K562 (cell line): ENCODE measurements at regions not wholly inside any gene's neighbourhood (a gene's known extent, or its start where the extent isn't known, plus 50 kb on each side); places are given as distances from the start of the nearest gene placed in this dataset.

ENCODE experiments used
- ATAC-seq: fragments of 200-7000 bp; cut with Tn5 transposase; 3 replicates; pipeline ENCODE4 v1.9.1; 2020; ENCODE audit warnings: moderate library complexity
- BruUV-seq: library from RNA; stranded (reverse); fragments of 400-500 nt; replicated peaks from 2 replicates; lab custom pipeline; 2021; lab: Mats Ljungman, UMichigan
- CTCF ChIA-PET: fragments of 300-600 bp; formaldehyde crosslinking; extraction: SDS; loops from one replicate; lab custom pipeline; 2021; ENCODE audit warnings: low intra/inter-chr PET ratio; lab: Yijun Ruan, JAX
- POLR2A ChIA-PET: fragments of 300-600, 350-650 bp; sonication (Branson Sonifier 250); formaldehyde crosslinking; extraction: SDS; loops from one replicate; lab custom pipeline; 2021; ENCODE audit warnings: antibody characterized with exemption, inconsistent platforms; lab: Yijun Ruan, JAX
- DNase-seq, 4 experiments: peaks; one replicate each; pipeline versions ENCODE4 v3.0.0 to v3.0.0-alpha.2; 2011 to 2018; ENCODE audit warnings: low spot score in 3 of 4, mixed read lengths in 3 of 4; ENCODE audit errors: extremely low read depth in 1 of 4
- FAIRE-seq: peaks from 2 replicates; lab custom pipeline; 2011; peaks lifted over from hg19 to GRCh38; lab: Jason Lieb, UNC
- H2AFZ ChIP-seq: 2 replicates; pipeline ENCODE4 v1.6.0; 2011; ENCODE audit warnings: low read depth, low read length, control low read depth, inconsistent platforms
- H3K27ac ChIP-seq: fragments of 200-600 bp; 3 replicates; pipeline ENCODE4 v1.8.0; 2011; ENCODE audit warnings: low read depth, mild to moderate bottlenecking, control low read depth, inconsistent platforms, low read length, moderate library complexity, mixed read lengths; ENCODE audit errors: extremely low read depth
- H3K27me3 ChIP-seq, 2 experiments: fragments of 300-600 bp in 1 of 2; 2 replicates in 1 of 2; 3 replicates in 1 of 2; pipeline versions ENCODE4 v1.6.0 to v1.8.0; 2011; ENCODE audit warnings: inconsistent platforms in 2 of 2, low read length in 2 of 2, mild to moderate bottlenecking in 1 of 2, mixed read lengths in 1 of 2, moderate library complexity in 1 of 2; ENCODE audit not compliant: control insufficient read depth in 2 of 2, insufficient read depth in 2 of 2
- H3K36me3 ChIP-seq: fragments of 300-600 bp; 3 replicates; pipeline ENCODE4 v1.8.0; 2011; ENCODE audit warnings: mild to moderate bottlenecking, low read length, inconsistent platforms; ENCODE audit not compliant: control insufficient read depth, insufficient read depth
- H3K4me1 ChIP-seq, 2 experiments: fragments of 200-600 bp in 1 of 2; replicated peaks in 1 of 2; 2 replicates in 1 of 2; 3 replicates in 1 of 2; pipeline versions ENCODE4 v1.5.1 to v1.8.0; 2011; ENCODE audit warnings: inconsistent platforms in 2 of 2, low read length in 2 of 2, mild to moderate bottlenecking in 1 of 2, mixed read lengths in 1 of 2, moderate library complexity in 1 of 2; ENCODE audit not compliant: control insufficient read depth in 2 of 2, insufficient read depth in 2 of 2
- H3K4me2 ChIP-seq: 2 replicates; pipeline ENCODE4 v1.6.1; 2011; ENCODE audit warnings: low read length, control low read depth, inconsistent platforms, mixed read lengths; ENCODE audit not compliant: insufficient read depth
- H3K4me3 ChIP-seq: fragments of 200-600 bp; sonication (generic), shearing (Covaris generic); 2 replicates; pipeline ENCODE4 v1.5.1; 2016; ENCODE audit warnings: control low read depth, inconsistent platforms
- H3K79me2 ChIP-seq: fragments of 200-600 bp; 3 replicates; pipeline ENCODE4 v1.8.0; 2011; ENCODE audit warnings: low read length, inconsistent platforms; ENCODE audit not compliant: control insufficient read depth, insufficient read depth
- H3K9ac ChIP-seq, 2 experiments: 2 replicates each; pipeline versions ENCODE4 v1.6.0 to v1.6.1; 2011; ENCODE audit warnings: low read depth in 2 of 2, low read length in 2 of 2, control low read depth in 1 of 2, inconsistent platforms in 1 of 2, mild to moderate bottlenecking in 1 of 2, mixed read lengths in 1 of 2; ENCODE audit not compliant: insufficient read depth in 1 of 2
- H3K9me1 ChIP-seq: one replicate; pipeline ENCODE4 v1.6.0; 2011; ENCODE audit warnings: inconsistent platforms, mild to moderate bottlenecking, low read length, moderate library complexity; ENCODE audit not compliant: control insufficient read depth, insufficient read depth
- H3K9me3 ChIP-seq: replicated peaks from 2 replicates; pipeline ENCODE4 v1.5.1; 2011; ENCODE audit warnings: low read depth, low read length, inconsistent platforms; ENCODE audit not compliant: control insufficient read depth, insufficient read depth
- H4K20me1 ChIP-seq: replicated peaks from 2 replicates; pipeline ENCODE4 v1.6.1; 2011; ENCODE audit warnings: low read length, inconsistent platforms, mixed read lengths; ENCODE audit not compliant: control insufficient read depth, insufficient read depth
- AFF1 ChIP-seq, 2 experiments: fragments of 450-650 bp; IDR thresholded peaks; 2 replicates each; pipeline ENCODE4 v1.6.1; 2018; ENCODE audit warnings: mild to moderate bottlenecking in 2 of 2, low read depth in 1 of 2; ENCODE audit not compliant: partially characterized antibody in 2 of 2
- CREB3L1 ChIP-seq: fragments of 450-650 bp; IDR thresholded peaks from 2 replicates; pipeline ENCODE4 v1.6.1; 2014; ENCODE audit warnings: low read depth, mild to moderate bottlenecking, moderate library complexity, borderline replicate concordance
- CREB5 ChIP-seq: fragments of 250-450 bp; sonication (Bioruptor Pico); IDR thresholded peaks from 2 replicates; pipeline ENCODE4 v1.5.0; 2020; ENCODE audit warnings: mild to moderate bottlenecking
- KHSRP ChIP-seq: fragments of 450-650 bp; IDR thresholded peaks from 2 replicates; pipeline ENCODE4 v1.6.1; 2017
- POLR2G ChIP-seq: fragments of 200-400 bp; formaldehyde crosslinking; IDR thresholded peaks from 2 replicates; pipeline ENCODE4 v1.6.1; 2017; ENCODE audit warnings: low read depth, mild to moderate bottlenecking, antibody characterized with exemption, low read length, moderate library complexity
- PRDM10 ChIP-seq: fragments of 450-650 bp; IDR thresholded peaks from 2 replicates; pipeline ENCODE4 v1.6.1; 2018; ENCODE audit not compliant: partially characterized antibody
- PURB ChIP-seq: sonication (generic); formaldehyde crosslinking; IDR thresholded peaks from 2 replicates; pipeline ENCODE4 v1.9.0; 2021; ENCODE audit warnings: low read depth, mild to moderate bottlenecking, missing genetic modification reagents
- SMAD3 ChIP-seq: fragments of 450-650 bp; formaldehyde crosslinking; conservative IDR thresholded peaks from 2 replicates; pipeline ENCODE4 v1.4.0; 2020; ENCODE audit warnings: mild to moderate bottlenecking
- ZNF324 ChIP-seq: fragments of 250-450 bp; sonication (Bioruptor Pico); IDR thresholded peaks from 2 replicates; pipeline ENCODE4 v1.4.0; 2020; ENCODE audit warnings: mild to moderate bottlenecking
- WGBS: fragments of 100-300 bp; shearing (Covaris generic); methylation state at CpG from one replicate; pipeline ENCODE4 v1.1.6; 2016; ENCODE audit warnings: low coverage, mixed read lengths; ENCODE audit not compliant: insufficient coverage; ENCODE audit errors: missing lambda C conversion rate; 5-methylcytosine and 5-hydroxymethylcytosine counted together
- in situ Hi-C: fragments of 300-500 bp; cut with MboI; formaldehyde crosslinking; loops from 4 replicates; pipeline ENCODE4 v1.15.0; 2018; ENCODE audit warnings: inconsistent platforms, mixed read lengths
- intact Hi-C: fragments of 100-400 bp; cut with micrococcal nuclease; formaldehyde crosslinking; loops from 2 replicates; pipeline ENCODE4 v1.14.2; 2022

- TF ChIP-seq PRDM10, result peak; percentile 34
- no peak for TF ChIP-seq KHSRP
Observed at GRCh38 chr11:10382518-10382917, 72.5 kb upstream of the AMPD3 start (continued).

- no peak for FAIRE-seq
- in situ Hi-C loops (no loop called here), intact Hi-C loops (no loop called here)
- H3K4me1 ChIP-seq, result no peaks in the 10 kb centered on the region; a peak in 1 of 5 replicates
- H3K4me2 ChIP-seq, result no peak overlapping the region
- no peaks in the 10 kb centered on the region for H3K36me3 ChIP-seq
- H3K27me3 ChIP-seq, result peaks cover 16 to 39% of the 10 kb centered on the region in 2 experiments
- H3K9me3 ChIP-seq, result no peaks in the 10 kb centered on the region
- H3K79me2 ChIP-seq, result no peaks in the 10 kb centered on the region
- no peak for ATAC-seq
- no TSS peak for BruUV-seq
- H3K27ac ChIP-seq, result no peak overlapping the region
- WGBS, result 7% methylated on average over 6 of the region's 6 CpGs
- ChIA-PET CTCF (no interaction called here), POLR2A (no interaction called here)
- H2AFZ ChIP-seq, result no peak overlapping the region
- no peak overlapping the region for H3K9ac ChIP-seq
- no peak overlapping the region for H3K4me3 ChIP-seq
- DNase-seq, result no peak
- H4K20me1 ChIP-seq, result no peaks in the 10 kb centered on the region; the same call in 1 of the 2 replicates
- peaks cover 3% of the 10 kb centered on the region for H3K9me1 ChIP-seq
- TF ChIP-seq POLR2G, result no peak
- no peak for TF ChIP-seq SMAD3
- no peak for TF ChIP-seq CREB5
- no peak for TF ChIP-seq KHSRP
- TF ChIP-seq PURB (CRISPR knock-in tag), result no peak
- no peak for TF ChIP-seq AFF1 (IDR thresholded peaks at IDR 0.05; ENCODE audit: low read depth in 1 of 2, partially characterized antibody in 2 of 2)
- TF ChIP-seq ZNF324 (CRISPR knock-in tag), result no peak
- TF ChIP-seq CREB3L1, result no peak
Observed at GRCh38 chr11:10385696-10386095, 69.4 kb upstream of the AMPD3 start.
